ENCODE measurements at regions not wholly inside any gene's neighbourhood (a gene's known extent, or its start where the extent isn't known, plus 50 kb on each side); places are given as distances from the start of the nearest gene placed in this dataset.

GRCh38 chr4:114383067-114383466, 215.5 kb upstream of the UGT8 start:
- Histone ChIP-seq H3K27ac (no peak overlapping the region), H3K36me3 (no peaks in the 10 kb centered on the region), H3K27me3 (no peaks in the 10 kb centered on the region), H3K9me3 (no peaks in the 10 kb centered on the region), H3K4me3 (no peak overlapping the region), H3K4me1 (no peaks in the 10 kb centered on the region)
- TF ChIP-seq CTCF (IDR thresholded peaks at IDR 0.05): no peak
- no peak for DNase-seq (ENCODE audit: low spot score)

- no peaks in the 10 kb centered on the region for H3K4me1 ChIP-seq
- no peaks in the 10 kb centered on the region for H3K36me3 ChIP-seq
- TF ChIP-seq CTCF (IDR thresholded peaks at IDR 0.05): no peak
- no peak overlapping the region for H3K27ac ChIP-seq
- H3K9me3 ChIP-seq: no peaks in the 10 kb centered on the region
- no peak for DNase-seq (ENCODE audit: low spot score)
- no peaks in the 10 kb centered on the region for H3K27me3 ChIP-seq
- no peak overlapping the region for H3K4me3 ChIP-seq
These were observed 214.9 kb upstream of the UGT8 start for GRCh38 chr4:114383721-114384120.

GRCh38 chr4:114384629-114385028, 214.0 kb upstream of the UGT8 start:
- no peak for DNase-seq (ENCODE audit: low spot score)
- peak in 1 of 2 donors; percentile 56 for TF ChIP-seq CTCF (IDR thresholded peaks at IDR 0.05)
- no peaks in the 10 kb centered on the region for H3K4me1 ChIP-seq
- no peaks in the 10 kb centered on the region for H3K36me3 ChIP-seq
- no peak overlapping the region for H3K27ac ChIP-seq
- H3K27me3 ChIP-seq: no peaks in the 10 kb centered on the region
- no peak overlapping the region for H3K4me3 ChIP-seq
- no peaks in the 10 kb centered on the region for H3K9me3 ChIP-seq

- DNase-seq (ENCODE audit: low spot score): no peak
- no peak overlapping the region for H3K4me3 ChIP-seq
- no peaks in the 10 kb centered on the region for H3K9me3 ChIP-seq
These were observed 213.2 kb upstream of the UGT8 start for GRCh38 chr4:114385195-114385985.

GRCh38 chr4:114386637-114387233, 211.9 kb upstream of the UGT8 start:
- no peaks in the 10 kb centered on the region for H3K27me3 ChIP-seq
- no peak for DNase-seq (ENCODE audit: low spot score)
- TF ChIP-seq CTCF (IDR thresholded peaks at IDR 0.05): peak; percentile 38 to 66
- H3K36me3 ChIP-seq: no peaks in the 10 kb centered on the region
- no peaks in the 10 kb centered on the region for H3K9me3 ChIP-seq
- H3K27ac ChIP-seq: no peak overlapping the region
- H3K4me1 ChIP-seq: no peaks in the 10 kb centered on the region
- H3K4me3 ChIP-seq: no peak overlapping the region

More at GRCh38 chr4:114385195-114385985, 213.2 kb upstream of the UGT8 start:
- Histone ChIP-seq H3K27ac (no peak overlapping the region), H3K36me3 (no peaks in the 10 kb centered on the region), H3K4me1 (no peaks in the 10 kb centered on the region), H3K27me3 (no peaks in the 10 kb centered on the region)
- TF ChIP-seq CTCF (IDR thresholded peaks at IDR 0.05): no peak
